ENCODE measurements at regions not wholly inside any gene's neighbourhood (a gene's known extent, or its start where the extent isn't known, plus 50 kb on each side); places are given as distances from the start of the nearest gene placed in this dataset.

GRCh38 chr4:173777421-173777820 lies 247.4 kb upstream of the HAND2 start:
- no peak for TF ChIP-seq CTCF (IDR thresholded peaks at IDR 0.05)
- no peak for TF ChIP-seq EZH2 (IDR thresholded peaks at IDR 0.05)
- no peak for TF ChIP-seq EZH2phosphoT487 (IDR thresholded peaks at IDR 0.05)
